HepG2 (cell line): ENCODE measurements at regions not wholly inside any gene's neighbourhood (a gene's known extent, or its start where the extent isn't known, plus 50 kb on each side); places are given as distances from the start of the nearest gene placed in this dataset.

Experiments
- ATAC-seq: fragments of 200-7000 bp; cut with Tn5 transposase; 3 replicates; pipeline ENCODE4 v1.9.1; 2020; ENCODE audit warnings: mild to moderate bottlenecking, moderate library complexity
- BruUV-seq: library from RNA; stranded (reverse); fragments of 400-500 nt; replicated peaks from 2 replicates; lab custom pipeline; 2021; lab: Mats Ljungman, UMichigan
- CTCF ChIA-PET: fragments of 300-600 bp; formaldehyde crosslinking; extraction: SDS; loops from one replicate; lab custom pipeline; 2021; ENCODE audit warnings: low total read pairs, inconsistent platforms, low intra/inter-chr PET ratio; lab: Yijun Ruan, JAX
- POLR2A ChIA-PET: fragments of 350-600 bp; sonication (Branson Sonifier 250); formaldehyde crosslinking; loops from one replicate; lab custom pipeline; 2020; ENCODE audit warnings: antibody characterized with exemption, inconsistent platforms; lab: Yijun Ruan, JAX
- DNase-seq: peaks from one replicate; pipeline ENCODE4 v3.0.0-alpha.2; 2015; ENCODE audit warnings: low spot score
- FAIRE-seq: peaks from 3 replicates; lab custom pipeline; 2011; peaks lifted over from hg19 to GRCh38; lab: Jason Lieb, UNC
- H2AFZ ChIP-seq: one replicate; pipeline ENCODE4 v1.6.1; 2011; ENCODE audit warnings: low read length, inconsistent platforms
- H3K27ac ChIP-seq: fragments of 300-600 bp; 3 replicates; pipeline ENCODE4 v1.8.0; 2011; ENCODE audit warnings: mixed run types, mild to moderate bottlenecking, mixed read lengths, low read length, inconsistent platforms; ENCODE audit not compliant: insufficient read depth; ENCODE audit errors: extremely low read length
- H3K27me3 ChIP-seq, 2 experiments: fragments of 200-600 bp in 1 of 2; 2 replicates in 1 of 2; 3 replicates in 1 of 2; pipeline versions ENCODE4 v1.6.0 to v1.8.0; 2011; ENCODE audit warnings: low read length in 2 of 2, mild to moderate bottlenecking in 2 of 2, moderate library complexity in 2 of 2, inconsistent platforms in 1 of 2; ENCODE audit not compliant: insufficient read depth in 2 of 2, control insufficient read depth in 1 of 2
- H3K36me3 ChIP-seq, 2 experiments: fragments of 200-600 bp in 1 of 2; replicated peaks in 1 of 2; 2 replicates in 1 of 2; 3 replicates in 1 of 2; pipeline versions ENCODE4 v1.5.1 to v1.8.0; 2011; ENCODE audit warnings: low read length in 2 of 2, inconsistent platforms in 1 of 2; ENCODE audit not compliant: insufficient read depth in 2 of 2, control insufficient read depth in 1 of 2
- H3K4me1 ChIP-seq: 2 replicates; pipeline ENCODE4 v1.5.1; 2012; ENCODE audit warnings: low read length, inconsistent platforms; ENCODE audit not compliant: insufficient read depth
- H3K4me2 ChIP-seq: 2 replicates; pipeline ENCODE4 v1.6.0; 2011; ENCODE audit warnings: low read depth, low read length, inconsistent platforms
- H3K4me3 ChIP-seq, 3 experiments: fragments of 200-600 bp in 1 of 3; sonication (generic), shearing (Covaris generic) in 1 of 3; replicated peaks in 1 of 3; 2 replicates each; pipeline ENCODE4 v1.5.1; 2011 to 2016; ENCODE audit warnings: low read length in 3 of 3, inconsistent platforms in 2 of 3, low read depth in 2 of 3, mild to moderate bottlenecking in 2 of 3, control low read depth in 1 of 3, mixed read lengths in 1 of 3; ENCODE audit not compliant: insufficient read depth in 1 of 3
- H3K79me2 ChIP-seq: one replicate; pipeline ENCODE4 v1.6.1; 2011; ENCODE audit warnings: low read length, inconsistent platforms; ENCODE audit not compliant: insufficient read depth
- H3K9ac ChIP-seq: 2 replicates; pipeline ENCODE4 v1.6.0; 2011; ENCODE audit warnings: mild to moderate bottlenecking, low read depth, low read length, inconsistent platforms; ENCODE audit not compliant: insufficient read depth
- H3K9me3 ChIP-seq: 2 replicates; pipeline ENCODE4 v1.5.1; 2012; ENCODE audit warnings: mild to moderate bottlenecking, low read length
- H4K20me1 ChIP-seq: 2 replicates; pipeline ENCODE4 v1.6.0; 2011; ENCODE audit warnings: inconsistent platforms, mild to moderate bottlenecking, low read length, moderate library complexity; ENCODE audit not compliant: insufficient read depth
- CAMTA2 ChIP-seq: sonication (generic); formaldehyde crosslinking; IDR thresholded peaks from 2 replicates; pipeline ENCODE4 v1.4.0; 2020; ENCODE audit warnings: mild to moderate bottlenecking, missing genetic modification reagents, borderline replicate concordance
- KLF11 ChIP-seq: IDR thresholded peaks from 2 replicates; pipeline ENCODE4 v1.6.1; 2016; ENCODE audit warnings: missing compliant biosample characterization
- MXD4 ChIP-seq: IDR thresholded peaks from 2 replicates; pipeline ENCODE4 v1.6.1; 2016; ENCODE audit warnings: mild to moderate bottlenecking, missing biosample characterization, missing genetic modification reagents
- RARG ChIP-seq: sonication (generic); formaldehyde crosslinking; IDR thresholded peaks from 2 replicates; pipeline ENCODE4 v1.4.0; 2020; ENCODE audit warnings: low read depth, mild to moderate bottlenecking, missing genetic modification reagents
- TP53 ChIP-seq: sonication (generic); formaldehyde crosslinking; conservative IDR thresholded peaks from 2 replicates; pipeline ENCODE4 v1.4.0; 2020; ENCODE audit warnings: missing genetic modification reagents
- ZNF275 ChIP-seq: sonication (generic); formaldehyde crosslinking; IDR thresholded peaks from 2 replicates; pipeline ENCODE4 v1.8.0; 2022; ENCODE audit warnings: missing genetic modification reagents, mild to moderate bottlenecking, inconsistent platforms, borderline replicate concordance
- ZNF460 ChIP-seq: sonication (generic); formaldehyde crosslinking; IDR thresholded peaks from 2 replicates; pipeline ENCODE4 v1.5.1; 2020; ENCODE audit warnings: missing genetic modification reagents, mild to moderate bottlenecking, borderline replicate concordance
- ZNF746 ChIP-seq: sonication (generic); formaldehyde crosslinking; IDR thresholded peaks from 2 replicates; pipeline ENCODE4 v1.8.0; 2022; ENCODE audit warnings: mild to moderate bottlenecking, missing genetic modification reagents
- ZNF777 ChIP-seq: sonication (generic); formaldehyde crosslinking; IDR thresholded peaks from 2 replicates; pipeline ENCODE4 v1.4.0; 2020; ENCODE audit warnings: missing genetic modification reagents
- ZSCAN20 ChIP-seq: sonication (generic); formaldehyde crosslinking; IDR thresholded peaks from 2 replicates; pipeline ENCODE4 v1.4.0; 2020; ENCODE audit warnings: missing genetic modification reagents, mild to moderate bottlenecking, borderline replicate concordance
- WGBS: methylation state at CpG from one replicate; pipeline ENCODE4 v1.1.6; 2017; ENCODE audit warnings: low lambda C conversion rate; 5-methylcytosine and 5-hydroxymethylcytosine counted together
- in situ Hi-C: cut with HindIII; loops from 2 replicates; pipeline ENCODE4 v1.10.0; 2017; ENCODE audit warnings: low pct_unique_long_range_greater_than_20kb; ENCODE audit not compliant: extremely low pct_ligation_motif_present
- intact Hi-C: fragments of 100-400 bp; cut with micrococcal nuclease; formaldehyde crosslinking; loops from one replicate; pipeline ENCODE4 v1.10.0; 2022; ENCODE audit not compliant: unreplicated experiment
- TF ChIP-seq, protein P1 (sequence below): sonication (generic); formaldehyde crosslinking; IDR thresholded peaks from 2 replicates; pipeline ENCODE4 v1.8.1; 2023; ENCODE audit warnings: mild to moderate bottlenecking, missing genetic modification reagents
- TF ChIP-seq, protein P2 (sequence below): sonication (generic); formaldehyde crosslinking; IDR thresholded peaks from 2 replicates; pipeline ENCODE4 v1.9.0; 2022; ENCODE audit warnings: missing genetic modification reagents, mild to moderate bottlenecking, borderline replicate concordance

DNA sequence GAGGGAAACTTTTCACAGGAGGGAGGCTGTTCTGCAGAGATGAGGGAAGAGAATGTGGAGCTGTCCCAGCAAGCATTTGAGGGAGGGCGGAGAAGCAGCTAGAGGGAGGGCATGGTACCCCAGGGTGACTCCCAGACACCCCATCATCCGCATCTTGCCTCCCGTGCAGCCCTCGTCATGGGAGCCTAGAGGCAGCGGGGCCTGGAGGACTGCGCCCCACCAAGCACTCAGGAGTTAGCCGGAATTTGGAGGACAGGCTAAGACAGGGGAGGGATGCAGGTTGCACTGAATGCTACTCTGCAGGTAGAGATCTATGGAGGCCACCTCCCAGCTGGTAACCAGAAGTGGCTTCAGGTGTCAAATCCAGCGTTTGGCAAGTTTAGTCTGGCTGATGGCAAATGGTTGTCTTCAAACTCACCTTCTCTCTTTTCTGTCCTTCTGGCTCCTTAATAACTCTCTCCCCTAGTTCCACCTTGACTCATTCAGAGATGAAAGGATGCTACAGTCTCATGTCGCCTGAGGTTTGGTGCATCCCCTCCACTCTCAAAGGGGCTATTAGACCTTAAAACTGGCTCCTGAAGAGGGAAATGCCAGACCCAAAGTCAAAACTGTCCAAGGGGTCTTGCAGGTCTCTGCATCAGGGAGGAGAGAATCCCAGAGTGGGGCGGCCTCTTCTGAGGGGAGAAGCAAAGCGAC, 155.9 kb upstream of the TLE3 start (continued):
- TF ChIP-seq CAMTA2 (CRISPR knock-in tag) (no peak), KLF11 (CRISPR knock-in tag) (no peak)

DNA sequence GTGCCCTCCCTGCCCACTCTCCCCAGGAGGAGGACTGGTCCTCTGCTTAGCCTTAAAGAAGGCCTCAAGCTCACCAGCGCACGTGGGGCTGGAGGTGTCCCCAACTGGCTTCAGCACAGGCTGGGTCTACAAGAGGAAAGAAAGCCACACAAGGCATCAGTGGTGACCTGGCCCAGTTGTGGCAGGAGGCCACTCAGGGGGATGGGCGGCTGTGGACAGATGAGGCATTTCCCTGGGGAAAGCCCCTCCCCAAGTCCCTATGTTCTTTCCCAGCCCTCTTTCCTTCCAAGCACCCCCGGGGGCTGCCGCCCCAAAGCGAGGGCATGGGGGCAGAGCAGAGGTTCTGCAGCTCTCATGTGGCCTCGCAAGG, 155.2 kb upstream of the TLE3 start:
- Histone ChIP-seq H3K4me2 (no peak overlapping the region), H3K4me1 (no peaks in the 10 kb centered on the region), H3K36me3 (no peaks in the 10 kb centered on the region), H3K27ac (no peak overlapping the region), H3K79me2 (no peaks in the 10 kb centered on the region)
- no peak for FAIRE-seq
- no peak for TF ChIP-seq RARG (CRISPR knock-in tag)
- no peak for TF ChIP-seq MXD4 (CRISPR knock-in tag)
- TF ChIP-seq ZSCAN20 (CRISPR knock-in tag), result no peak
- TF ChIP-seq, protein P1, sequence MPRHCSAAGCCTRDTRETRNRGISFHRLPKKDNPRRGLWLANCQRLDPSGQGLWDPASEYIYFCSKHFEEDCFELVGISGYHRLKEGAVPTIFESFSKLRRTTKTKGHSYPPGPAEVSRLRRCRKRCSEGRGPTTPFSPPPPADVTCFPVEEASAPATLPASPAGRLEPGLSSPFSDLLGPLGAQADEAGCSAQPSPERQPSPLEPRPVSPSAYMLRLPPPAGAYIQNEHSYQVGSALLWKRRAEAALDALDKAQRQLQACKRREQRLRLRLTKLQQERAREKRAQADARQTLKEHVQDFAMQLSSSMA, result no peak
- TF ChIP-seq, protein P2, sequence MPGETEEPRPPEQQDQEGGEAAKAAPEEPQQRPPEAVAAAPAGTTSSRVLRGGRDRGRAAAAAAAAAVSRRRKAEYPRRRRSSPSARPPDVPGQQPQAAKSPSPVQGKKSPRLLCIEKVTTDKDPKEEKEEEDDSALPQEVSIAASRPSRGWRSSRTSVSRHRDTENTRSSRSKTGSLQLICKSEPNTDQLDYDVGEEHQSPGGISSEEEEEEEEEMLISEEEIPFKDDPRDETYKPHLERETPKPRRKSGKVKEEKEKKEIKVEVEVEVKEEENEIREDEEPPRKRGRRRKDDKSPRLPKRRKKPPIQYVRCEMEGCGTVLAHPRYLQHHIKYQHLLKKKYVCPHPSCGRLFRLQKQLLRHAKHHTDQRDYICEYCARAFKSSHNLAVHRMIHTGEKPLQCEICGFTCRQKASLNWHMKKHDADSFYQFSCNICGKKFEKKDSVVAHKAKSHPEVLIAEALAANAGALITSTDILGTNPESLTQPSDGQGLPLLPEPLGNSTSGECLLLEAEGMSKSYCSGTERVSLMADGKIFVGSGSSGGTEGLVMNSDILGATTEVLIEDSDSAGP (CRISPR knock-in tag), result no peak
- TF ChIP-seq ZNF746, result no peak
- TF ChIP-seq ZNF460, result no peak
- no peak for TF ChIP-seq ZNF777 (CRISPR knock-in tag)
- no peak for TF ChIP-seq ZNF275 (CRISPR knock-in tag)
- TF ChIP-seq TP53, result no peak
- TF ChIP-seq, all 625 proteins: peak for 0
- intact Hi-C loops, result no loop called here
- DNase-seq (no peak), ATAC-seq (no peak)
- BruUV-seq, result no TSS peak
- WGBS, result 29% methylated on average over 2 of the region's 7 CpGs
- no peak overlapping the region for H3K4me3 ChIP-seq
- H3K9me3 ChIP-seq, result no peaks in the 10 kb centered on the region
- POLR2A ChIA-PET, result no interaction called here
- no peak overlapping the region for H3K9ac ChIP-seq
- H3K27me3 ChIP-seq, result peaks cover 0 to 12% of the 10 kb centered on the region in 2 experiments; a peak in 4 of 5 replicates
- H2AFZ ChIP-seq, result no peak overlapping the region
- CTCF ChIA-PET, result no interaction called here
- in situ Hi-C loops, result no loop called here
- H4K20me1 ChIP-seq, result peaks cover 5% of the 10 kb centered on the region; the same call in 1 of the 2 replicates
